Mammary epithelial cell (primary cell): ENCODE measurements at regions not wholly inside any gene's neighbourhood (a gene's known extent, or its start where the extent isn't known, plus 50 kb on each side); places are given as distances from the start of the nearest gene placed in this dataset.

Experiments used
- CTCF ChIP-seq, 2 donors: IDR thresholded peaks in 1 of 2; conservative IDR thresholded peaks in 1 of 2; 2 replicates each; pipeline ENCODE4 v1.5.1; 2011 to 2012; ENCODE audit warnings: inconsistent platforms in 2 of 2, low read length in 2 of 2, mild to moderate bottlenecking in 2 of 2, control low read depth in 1 of 2, low read depth in 1 of 2; ENCODE audit not compliant: insufficient read depth in 1 of 2; ENCODE audit errors: extremely low read depth in 1 of 2
- EZH2 ChIP-seq: IDR thresholded peaks from 2 replicates; pipeline ENCODE4 v1.6.1; 2012; ENCODE audit warnings: low read length, inconsistent platforms, borderline replicate concordance

DNA sequence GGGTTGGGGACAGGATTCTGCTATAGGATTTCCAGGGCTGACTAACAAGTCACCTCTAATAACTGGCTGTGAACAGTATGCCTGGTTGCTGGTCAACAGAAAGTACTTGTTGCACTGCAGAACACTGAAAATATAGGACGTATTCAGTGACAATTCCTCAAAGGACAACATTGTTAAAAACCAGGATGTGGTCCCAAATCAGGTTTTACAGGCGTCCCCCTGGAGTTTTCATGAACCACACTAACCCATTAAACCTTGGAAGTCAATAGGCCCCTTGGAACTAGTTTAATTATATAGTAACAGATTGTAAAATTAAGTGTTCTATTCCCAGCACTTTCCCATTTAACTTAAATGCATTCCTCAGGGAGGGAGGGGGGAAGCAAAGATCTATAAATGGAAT is 495.4 kb downstream of the TBC1D4 start:
- TF ChIP-seq CTCF (conservative IDR thresholded peaks at IDR 0.05 in 1 of 2, IDR thresholded peaks at IDR 0.05 in 1 of 2; ENCODE audit: extremely low read depth in 1 of 2, insufficient read depth in 1 of 2, low read depth in 1 of 2, low read length in 2 of 2) = no peak
- no peak for TF ChIP-seq EZH2
